Fibroblast of pulmonary artery (primary cell): ENCODE measurements at regions not wholly inside any gene's neighbourhood (a gene's known extent, or its start where the extent isn't known, plus 50 kb on each side); places are given as distances from the start of the nearest gene placed in this dataset.
"Not testable (repeated sequence)": the region's sequence is repeated elsewhere in the genome, so short reads cannot be mapped to it uniquely, and the experiment has no call there.

Experiments used
- DNase-seq: peaks from one replicate; pipeline ENCODE4 v3.0.0-alpha.2; 2010; ENCODE audit warnings: low read depth
- H3K4me3 ChIP-seq: replicated peaks from 2 replicates; pipeline ENCODE4 v1.5.1; 2011; ENCODE audit warnings: low read depth, mild to moderate bottlenecking, control low read depth, low read length, moderate library complexity
- TF ChIP-seq, protein P1 (sequence below): IDR thresholded peaks from 2 replicates; pipeline ENCODE4 v1.5.1; 2011; ENCODE audit warnings: mild to moderate bottlenecking, control low read depth, low read length, inconsistent platforms; ENCODE audit errors: missing control alignments

DNA sequence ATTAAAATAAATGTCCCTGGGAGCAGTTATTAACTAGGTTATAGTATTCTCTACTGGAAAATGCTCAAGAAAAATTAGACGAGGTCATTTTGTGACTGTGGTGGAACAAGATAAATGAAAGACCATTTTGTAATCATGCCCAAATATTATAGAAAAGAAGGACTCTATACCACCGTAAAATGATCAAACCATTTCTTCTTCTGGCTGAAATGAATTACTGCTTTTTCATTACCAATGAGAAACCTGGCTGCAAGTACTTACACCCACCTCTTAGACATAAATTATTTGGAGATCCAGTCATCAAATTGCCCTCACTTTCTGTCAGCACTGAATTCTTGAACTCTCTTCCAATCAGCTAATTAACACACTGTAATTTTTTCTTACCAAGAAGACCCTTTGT, 74.2 kb upstream of the FSIP2 start:
- TF ChIP-seq, protein P1, sequence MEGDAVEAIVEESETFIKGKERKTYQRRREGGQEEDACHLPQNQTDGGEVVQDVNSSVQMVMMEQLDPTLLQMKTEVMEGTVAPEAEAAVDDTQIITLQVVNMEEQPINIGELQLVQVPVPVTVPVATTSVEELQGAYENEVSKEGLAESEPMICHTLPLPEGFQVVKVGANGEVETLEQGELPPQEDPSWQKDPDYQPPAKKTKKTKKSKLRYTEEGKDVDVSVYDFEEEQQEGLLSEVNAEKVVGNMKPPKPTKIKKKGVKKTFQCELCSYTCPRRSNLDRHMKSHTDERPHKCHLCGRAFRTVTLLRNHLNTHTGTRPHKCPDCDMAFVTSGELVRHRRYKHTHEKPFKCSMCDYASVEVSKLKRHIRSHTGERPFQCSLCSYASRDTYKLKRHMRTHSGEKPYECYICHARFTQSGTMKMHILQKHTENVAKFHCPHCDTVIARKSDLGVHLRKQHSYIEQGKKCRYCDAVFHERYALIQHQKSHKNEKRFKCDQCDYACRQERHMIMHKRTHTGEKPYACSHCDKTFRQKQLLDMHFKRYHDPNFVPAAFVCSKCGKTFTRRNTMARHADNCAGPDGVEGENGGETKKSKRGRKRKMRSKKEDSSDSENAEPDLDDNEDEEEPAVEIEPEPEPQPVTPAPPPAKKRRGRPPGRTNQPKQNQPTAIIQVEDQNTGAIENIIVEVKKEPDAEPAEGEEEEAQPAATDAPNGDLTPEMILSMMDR, result no peak
- no peak overlapping the region for H3K4me3 ChIP-seq
- DNase-seq, result no peak

DNA sequence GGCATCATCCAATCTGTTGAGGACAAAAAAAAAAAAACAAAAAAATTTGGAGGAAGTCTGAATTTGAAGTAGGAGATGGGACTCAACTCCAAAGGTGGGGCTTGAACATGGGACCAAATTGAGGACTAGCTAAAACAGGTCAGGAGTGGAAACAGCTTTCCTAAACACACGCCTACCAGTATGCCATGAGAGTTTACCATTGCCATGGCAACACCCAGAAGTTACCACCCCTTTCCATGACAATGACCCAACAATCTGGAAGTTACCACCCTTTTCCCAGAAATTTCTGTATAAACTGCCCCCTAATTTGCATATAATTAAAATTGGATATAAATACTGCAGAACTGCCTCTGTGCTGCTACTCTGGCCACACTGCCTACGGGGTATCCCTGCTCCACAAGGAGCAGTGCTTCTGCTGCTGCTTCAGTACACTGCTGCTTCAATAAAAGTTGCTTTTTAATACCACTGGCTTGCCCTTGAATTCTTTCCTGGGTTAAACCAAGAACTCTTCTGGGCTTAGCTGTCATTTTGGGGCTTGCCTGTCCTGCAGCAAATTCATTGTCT, 73.3 kb upstream of the FSIP2 start:
- TF ChIP-seq, protein P1, result no peak
- H3K4me3 ChIP-seq, result no peak overlapping the region
- no peak for DNase-seq

DNA sequence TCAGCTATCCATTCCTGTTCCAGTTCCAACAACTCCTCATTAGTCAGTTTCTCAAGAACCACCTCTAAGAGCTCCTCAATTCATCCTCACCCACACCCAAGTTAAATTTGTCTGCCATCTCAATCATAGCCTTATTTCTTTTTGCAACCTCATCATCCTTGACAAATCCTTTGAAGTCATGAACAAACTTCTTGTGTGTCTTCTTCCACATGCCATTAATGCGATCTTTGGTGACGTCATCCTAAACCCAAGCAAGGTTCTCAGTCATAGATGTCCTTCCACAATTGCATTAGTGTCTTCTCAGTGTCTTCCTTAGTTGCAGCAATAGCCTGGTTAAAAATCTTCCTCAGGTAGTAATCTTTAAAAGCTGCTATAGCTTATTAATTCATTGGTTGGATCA, 71.2 kb upstream of the FSIP2 start:
- no peak overlapping the region for H3K4me3 ChIP-seq
- TF ChIP-seq, protein P1, result no peak
- DNase-seq, result no peak

DNA sequence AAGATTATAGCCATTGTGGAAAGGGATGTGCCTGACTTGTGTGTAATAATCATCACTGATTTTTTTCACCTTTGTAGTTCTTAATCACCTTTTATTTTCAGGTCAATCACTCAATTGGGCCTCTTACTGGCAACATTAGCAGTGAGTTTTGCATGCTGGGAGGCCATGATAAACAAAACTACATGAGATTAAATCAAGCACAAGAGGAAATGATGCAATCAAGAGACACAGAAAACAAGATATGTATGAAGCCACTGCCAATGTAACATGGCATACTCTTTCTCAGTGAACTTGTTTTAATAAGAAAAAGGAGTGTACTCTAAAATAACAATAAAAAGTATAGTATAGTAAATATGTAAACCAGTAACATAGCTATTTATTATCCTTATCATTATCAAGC, 69.9 kb upstream of the FSIP2 start:
- TF ChIP-seq, protein P1, result no peak
- peak; percentile 6 for DNase-seq
- no peak overlapping the region for H3K4me3 ChIP-seq

DNA sequence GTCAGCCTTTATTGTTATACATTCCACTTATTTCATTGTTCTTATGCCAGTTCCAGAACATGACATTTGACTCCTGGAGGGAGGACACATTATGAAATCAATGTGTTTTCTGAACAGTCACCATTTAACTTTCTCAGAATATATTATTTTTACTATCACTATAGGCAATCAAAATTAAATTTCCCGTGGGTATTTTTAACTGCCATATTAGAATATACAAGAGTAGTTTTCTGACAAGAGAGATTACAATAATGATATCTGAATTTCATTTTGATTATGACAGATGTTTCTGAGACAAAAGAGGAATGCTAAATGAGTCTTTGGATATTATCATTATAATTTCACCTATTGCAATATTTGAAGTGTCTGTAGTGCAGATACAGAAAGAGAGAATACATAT, 64.4 kb upstream of the FSIP2 start:
- no peak overlapping the region for H3K4me3 ChIP-seq
- TF ChIP-seq, protein P1, result no peak
- DNase-seq, result no peak

DNA sequence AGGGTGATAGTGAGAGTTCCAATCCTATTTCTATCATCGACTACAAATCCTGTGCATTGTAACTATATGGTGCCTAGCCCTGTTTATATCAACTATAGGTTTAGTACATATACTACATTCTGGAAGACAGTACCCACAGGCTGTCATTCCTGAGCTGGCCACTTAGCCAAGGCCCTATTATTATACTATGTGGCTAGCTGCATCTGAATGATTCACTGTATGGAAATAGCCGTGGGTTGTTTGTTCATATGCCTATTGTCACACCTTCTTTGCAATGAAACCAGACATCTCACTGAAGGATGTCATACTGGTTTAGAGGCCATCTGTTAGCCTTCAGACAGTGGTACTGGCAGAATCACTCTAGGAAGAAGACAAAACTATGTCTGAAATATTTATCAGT, 62.3 kb upstream of the FSIP2 start:
- DNase-seq, result no peak
- no peak overlapping the region for H3K4me3 ChIP-seq
- TF ChIP-seq, protein P1, result no peak

DNA sequence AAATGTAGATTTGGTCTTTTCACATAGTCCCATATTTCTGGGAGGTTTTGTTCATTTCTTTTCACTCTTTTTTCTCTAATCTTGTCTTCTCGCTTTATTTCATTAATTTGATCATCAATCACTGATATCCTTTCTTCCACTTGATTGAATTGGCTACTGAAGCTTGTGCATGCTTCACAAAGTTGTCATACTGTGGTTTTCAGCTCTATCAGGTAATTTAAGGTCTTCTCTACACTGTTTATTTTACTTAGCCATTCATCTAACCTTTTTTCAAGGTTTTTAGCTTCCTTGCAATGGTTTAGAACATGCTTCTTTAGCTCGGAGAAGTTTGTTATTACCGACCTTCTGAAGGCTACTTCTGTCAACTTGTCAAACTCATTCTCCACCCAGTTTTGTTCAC, 51.6 kb upstream of the FSIP2 start:
- DNase-seq, H3K4me3 ChIP-seq: not testable (repeated sequence)

DNA sequence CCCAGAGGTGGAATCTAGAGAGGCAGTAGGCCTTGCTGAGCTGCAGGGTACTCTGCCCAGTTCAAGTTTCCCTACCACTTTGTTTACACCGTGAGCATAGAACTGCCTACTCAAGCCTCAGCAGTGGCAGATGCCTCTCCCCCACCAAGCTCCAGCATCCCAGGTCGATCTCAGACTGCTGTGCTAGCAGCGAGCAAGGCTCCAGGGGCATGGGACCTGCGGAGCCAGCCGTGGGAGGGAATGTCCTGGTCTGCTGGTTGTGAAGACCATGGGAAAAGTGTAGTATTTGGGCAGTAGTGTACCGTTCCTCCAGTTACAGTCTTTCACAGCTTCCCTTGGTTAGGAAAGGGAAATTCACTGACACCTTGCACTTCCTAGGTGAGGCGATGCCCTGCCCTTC, 50.6 kb upstream of the FSIP2 start:
- H3K4me3 ChIP-seq, result no peak overlapping the region
- DNase-seq, result no peak
- TF ChIP-seq, protein P1, result no peak
